GM19035 (cell line): ENCODE measurements at regions not wholly inside any gene's neighbourhood (a gene's known extent, or its start where the extent isn't known, plus 50 kb on each side); places are given as distances from the start of the nearest gene placed in this dataset.
"Not testable (repeated sequence)": the region's sequence is repeated elsewhere in the genome, so short reads cannot be mapped to it uniquely, and the experiment has no call there.

Source experiments
- ATAC-seq: cut with Tn5 transposase; IDR thresholded peaks from one replicate; pipeline ENCODE4 v1.9.1; 2021; ENCODE audit not compliant: unreplicated experiment

GRCh38 chr4:174012886-174013259 lies 270.6 kb downstream of the FBXO8 start:
- ATAC-seq: no peak

GRCh38 chr4:174012135-174012885 lies 271.2 kb downstream of the FBXO8 start:
- no peak for ATAC-seq

- no peak for ATAC-seq
These were observed 272.9 kb downstream of the FBXO8 start for GRCh38 chr4:174010547-174010946.

GRCh38 chr4:174009686-174010451 lies 273.6 kb downstream of the FBXO8 start:
- ATAC-seq: no peak

GRCh38 chr4:174005422-174005821 lies 278.0 kb downstream of the FBXO8 start:
- no peak for ATAC-seq

GRCh38 chr4:173998471-173999144 lies 284.9 kb downstream of the FBXO8 start:
- no peak for ATAC-seq

- not testable (repeated sequence) for ATAC-seq
These were observed 287.7 kb downstream of the FBXO8 start for GRCh38 chr4:173995779-173996178.

GRCh38 chr4:173991814-173992213 lies 291.7 kb downstream of the FBXO8 start:
- no peak for ATAC-seq

- ATAC-seq: no peak
These were observed 292.2 kb downstream of the FBXO8 start for GRCh38 chr4:173991316-173991715.

GRCh38 chr4:173990869-173991210 lies 292.6 kb downstream of the FBXO8 start:
- no peak for ATAC-seq

GRCh38 chr4:173990126-173990868 lies 293.2 kb downstream of the FBXO8 start:
- no peak for ATAC-seq

- ATAC-seq: not testable (repeated sequence)
These were observed 319.9 kb downstream of the FBXO8 start for GRCh38 chr4:173963523-173963922.

- no peak for ATAC-seq
These were observed 323.1 kb downstream of the FBXO8 start for GRCh38 chr4:173960398-173960797.

- ATAC-seq: no peak
These were observed 325.0 kb downstream of the FBXO8 start for GRCh38 chr4:173958445-173958844.

GRCh38 chr4:173943547-173943946 lies 339.9 kb downstream of the FBXO8 start:
- ATAC-seq: no peak

- ATAC-seq: no peak
These were observed 343.3 kb downstream of the FBXO8 start for GRCh38 chr4:173940146-173940545.

GRCh38 chr4:173937631-173938270 lies 345.7 kb downstream of the FBXO8 start:
- ATAC-seq: no peak

GRCh38 chr4:173936861-173937260 lies 346.6 kb downstream of the FBXO8 start:
- ATAC-seq: no peak

GRCh38 chr4:173935622-173936405 lies 347.7 kb downstream of the FBXO8 start:
- ATAC-seq: no peak
